ENCODE measurements at regions not wholly inside any gene's neighbourhood (a gene's known extent, or its start where the extent isn't known, plus 50 kb on each side); places are given as distances from the start of the nearest gene placed in this dataset.

- Mint-ChIP-seq H3K27ac (no peak overlapping the region), H3K4me3 (no peak overlapping the region), H3K4me1 (no peaks in the 10 kb centered on the region), H3K27me3 (no peaks in the 10 kb centered on the region), H3K9me3 (peaks cover 0 to 10% (median 6%) of the 10 kb centered on the region in 9 donors), H3K36me3 (no peaks in the 10 kb centered on the region)
- no peak for ATAC-seq
- DNase-seq = no peak
- POLR2A ChIA-PET = no interaction called here
Measured at GRCh38 chr3:84566256-84566655, 392.5 kb upstream of the CADM2 start.

GRCh38 chr3:84567796-84568195 is 391.0 kb upstream of the CADM2 start:
- H3K36me3 Mint-ChIP-seq = no peaks in the 10 kb centered on the region
- no peak overlapping the region for H3K27ac Mint-ChIP-seq
- POLR2A ChIA-PET = no interaction called here
- H3K9me3 Mint-ChIP-seq = peaks cover 0 to 10% (median 6%) of the 10 kb centered on the region in 9 donors
- H3K4me1 Mint-ChIP-seq = no peaks in the 10 kb centered on the region
- H3K4me3 Mint-ChIP-seq = no peak overlapping the region
- ATAC-seq = no peak
- no peak for DNase-seq
- no peaks in the 10 kb centered on the region for H3K27me3 Mint-ChIP-seq

GRCh38 chr3:84573962-84574361 is 384.8 kb upstream of the CADM2 start:
- Mint-ChIP-seq H3K9me3 (peaks cover 7 to 41% (median 22%) of the 10 kb centered on the region in 9 donors), H3K27ac (no peak overlapping the region), H3K4me1 (no peaks in the 10 kb centered on the region), H3K36me3 (peaks cover 0 to 11% (median 0%) of the 10 kb centered on the region in 3 donors), H3K4me3 (no peak overlapping the region), H3K27me3 (no peaks in the 10 kb centered on the region)
- DNase-seq (no peak), ATAC-seq (no peak)
- POLR2A ChIA-PET = no interaction called here

GRCh38 chr3:84586427-84586826 is 372.4 kb upstream of the CADM2 start:
- Mint-ChIP-seq H3K36me3 (peaks cover 0 to 1% (median 0%) of the 10 kb centered on the region in 3 donors), H3K4me1 (no peaks in the 10 kb centered on the region), H3K4me3 (no peak overlapping the region), H3K9me3 (peaks cover 4 to 17% (median 12%) of the 10 kb centered on the region in 9 donors), H3K27ac (no peak overlapping the region), H3K27me3 (no peaks in the 10 kb centered on the region)
- DNase-seq = no peak
- POLR2A ChIA-PET = no interaction called here
- no peak for ATAC-seq

GRCh38 chr3:84600703-84601225 is 358.0 kb upstream of the CADM2 start:
- POLR2A ChIA-PET = no interaction called here
- Mint-ChIP-seq H3K4me1 (no peaks in the 10 kb centered on the region), H3K27ac (no peak overlapping the region)

GRCh38 chr3:84601303-84601702 is 357.5 kb upstream of the CADM2 start:
- Mint-ChIP-seq H3K27ac (no peak overlapping the region), H3K36me3 (no peaks in the 10 kb centered on the region), H3K4me1 (no peaks in the 10 kb centered on the region), H3K4me3 (no peak overlapping the region), H3K27me3 (no peaks in the 10 kb centered on the region), H3K9me3 (peaks cover 3 to 22% (median 12%) of the 10 kb centered on the region in 9 donors)
- DNase-seq (no peak), ATAC-seq (no peak)
- POLR2A ChIA-PET = no interaction called here

More at GRCh38 chr3:84600703-84601225, 358.0 kb upstream of the CADM2 start:
- no peak for DNase-seq
- H3K36me3 Mint-ChIP-seq = no peaks in the 10 kb centered on the region
- no peak overlapping the region for H3K4me3 Mint-ChIP-seq
- no peak for ATAC-seq
- peaks cover 3 to 22% (median 8%) of the 10 kb centered on the region in 9 donors for H3K9me3 Mint-ChIP-seq
- no peaks in the 10 kb centered on the region for H3K27me3 Mint-ChIP-seq

GRCh38 chr3:84621823-84622222 is 337.0 kb upstream of the CADM2 start:
- POLR2A ChIA-PET = no interaction called here
- H3K4me3 Mint-ChIP-seq = no peak overlapping the region
- H3K9me3 Mint-ChIP-seq = peaks cover 5 to 32% (median 14%) of the 10 kb centered on the region in 9 donors
- DNase-seq (no peak), ATAC-seq (no peak)
- H3K27me3 Mint-ChIP-seq = no peaks in the 10 kb centered on the region
- peaks cover 0 to 5% (median 0%) of the 10 kb centered on the region in 3 donors for H3K36me3 Mint-ChIP-seq
- H3K27ac Mint-ChIP-seq = no peak overlapping the region
- H3K4me1 Mint-ChIP-seq = no peaks in the 10 kb centered on the region

GRCh38 chr3:84634668-84635067 is 324.1 kb upstream of the CADM2 start:
- no peaks in the 10 kb centered on the region for H3K27me3 Mint-ChIP-seq
- H3K4me3 Mint-ChIP-seq = no peak overlapping the region
- H3K9me3 Mint-ChIP-seq = peaks cover 0 to 47% (median 12%) of the 10 kb centered on the region in 9 donors
- H3K36me3 Mint-ChIP-seq = peaks cover 0 to under 1% (median 0%) of the 10 kb centered on the region in 3 donors
- ATAC-seq = no peak
- no peak overlapping the region for H3K27ac Mint-ChIP-seq
- DNase-seq = no peak
- H3K4me1 Mint-ChIP-seq = no peaks in the 10 kb centered on the region
- POLR2A ChIA-PET = no interaction called here

GRCh38 chr3:84637272-84637671 is 321.5 kb upstream of the CADM2 start:
- H3K4me1 Mint-ChIP-seq = no peaks in the 10 kb centered on the region
- DNase-seq (no peak), ATAC-seq (no peak)
- POLR2A ChIA-PET = no interaction called here
- no peak overlapping the region for H3K4me3 Mint-ChIP-seq
- no peaks in the 10 kb centered on the region for H3K27me3 Mint-ChIP-seq
- no peaks in the 10 kb centered on the region for H3K36me3 Mint-ChIP-seq
- H3K9me3 Mint-ChIP-seq = peaks cover 2 to 50% (median 11%) of the 10 kb centered on the region in 9 donors
- no peak overlapping the region for H3K27ac Mint-ChIP-seq

GRCh38 chr3:84666468-84666867 is 292.3 kb upstream of the CADM2 start:
- DNase-seq (no peak), ATAC-seq (no peak)
- Mint-ChIP-seq H3K36me3 (no peaks in the 10 kb centered on the region), H3K27me3 (no peaks in the 10 kb centered on the region), H3K27ac (no peak overlapping the region), H3K4me3 (no peak overlapping the region), H3K9me3 (peaks cover 0 to 10% (median 6%) of the 10 kb centered on the region in 9 donors), H3K4me1 (no peaks in the 10 kb centered on the region)
- POLR2A ChIA-PET = no interaction called here

GRCh38 chr3:84679211-84679610 is 279.6 kb upstream of the CADM2 start:
- DNase-seq = no peak
- Mint-ChIP-seq H3K27me3 (no peaks in the 10 kb centered on the region), H3K27ac (no peak overlapping the region), H3K4me3 (no peak overlapping the region), H3K9me3 (peaks cover 5 to 43% (median 10%) of the 10 kb centered on the region in 9 donors), H3K4me1 (no peaks in the 10 kb centered on the region), H3K36me3 (peaks cover 0 to 7% (median 0%) of the 10 kb centered on the region in 3 donors)
- POLR2A ChIA-PET = no interaction called here
- no peak for ATAC-seq

- POLR2A ChIA-PET = no interaction called here
- H3K27me3 Mint-ChIP-seq = no peaks in the 10 kb centered on the region
- H3K9me3 Mint-ChIP-seq = peaks cover 0 to 38% (median 10%) of the 10 kb centered on the region in 9 donors
- ATAC-seq (no peak), DNase-seq (no peak)
- peaks cover 0 to 7% (median 0%) of the 10 kb centered on the region in 3 donors for H3K36me3 Mint-ChIP-seq
- H3K27ac Mint-ChIP-seq = no peak overlapping the region
- no peaks in the 10 kb centered on the region for H3K4me1 Mint-ChIP-seq
- no peak overlapping the region for H3K4me3 Mint-ChIP-seq
Measured at GRCh38 chr3:84680700-84681099, 278.1 kb upstream of the CADM2 start.

GRCh38 chr3:84683493-84683892 is 275.3 kb upstream of the CADM2 start:
- Mint-ChIP-seq H3K9me3 (peaks cover 0 to 34% (median 8%) of the 10 kb centered on the region in 9 donors), H3K27ac (no peak overlapping the region), H3K4me3 (no peak overlapping the region), H3K36me3 (peaks cover 0 to 7% (median 0%) of the 10 kb centered on the region in 3 donors), H3K4me1 (no peaks in the 10 kb centered on the region), H3K27me3 (no peaks in the 10 kb centered on the region)
- POLR2A ChIA-PET = no interaction called here
- ATAC-seq (no peak), DNase-seq (no peak)

- no peak for ATAC-seq
- Mint-ChIP-seq H3K27ac (no peak overlapping the region), H3K4me3 (no peak overlapping the region), H3K36me3 (peaks cover 0 to 4% (median 0%) of the 10 kb centered on the region in 3 donors), H3K9me3 (peaks cover 0 to 34% (median 11%) of the 10 kb centered on the region in 9 donors), H3K27me3 (no peaks in the 10 kb centered on the region), H3K4me1 (no peaks in the 10 kb centered on the region)
- POLR2A ChIA-PET = no interaction called here
- DNase-seq = no peak
Measured at GRCh38 chr3:84685467-84685866, 273.3 kb upstream of the CADM2 start.

All from naive thymus-derived CD8-positive, alpha-beta T cell (primary cell).